AG09309 (cell line): ENCODE measurements at regions not wholly inside any gene's neighbourhood (a gene's known extent, or its start where the extent isn't known, plus 50 kb on each side); places are given as distances from the start of the nearest gene placed in this dataset.

ENCODE experiments used
- DNase-seq: peaks from one replicate; pipeline ENCODE4 v3.0.0-alpha.2; 2010; ENCODE audit warnings: low read depth
- H3K4me3 ChIP-seq: 2 replicates; pipeline ENCODE4 v1.5.1; 2011; ENCODE audit warnings: mild to moderate bottlenecking, low read depth, low read length, moderate library complexity; ENCODE audit not compliant: control insufficient read depth
- CTCF ChIP-seq: IDR thresholded peaks from 2 replicates; pipeline ENCODE4 v1.5.1; 2011; ENCODE audit warnings: mild to moderate bottlenecking, low read depth, low read length, inconsistent platforms; ENCODE audit not compliant: insufficient read depth, control insufficient read depth; ENCODE audit errors: missing control alignments

DNA sequence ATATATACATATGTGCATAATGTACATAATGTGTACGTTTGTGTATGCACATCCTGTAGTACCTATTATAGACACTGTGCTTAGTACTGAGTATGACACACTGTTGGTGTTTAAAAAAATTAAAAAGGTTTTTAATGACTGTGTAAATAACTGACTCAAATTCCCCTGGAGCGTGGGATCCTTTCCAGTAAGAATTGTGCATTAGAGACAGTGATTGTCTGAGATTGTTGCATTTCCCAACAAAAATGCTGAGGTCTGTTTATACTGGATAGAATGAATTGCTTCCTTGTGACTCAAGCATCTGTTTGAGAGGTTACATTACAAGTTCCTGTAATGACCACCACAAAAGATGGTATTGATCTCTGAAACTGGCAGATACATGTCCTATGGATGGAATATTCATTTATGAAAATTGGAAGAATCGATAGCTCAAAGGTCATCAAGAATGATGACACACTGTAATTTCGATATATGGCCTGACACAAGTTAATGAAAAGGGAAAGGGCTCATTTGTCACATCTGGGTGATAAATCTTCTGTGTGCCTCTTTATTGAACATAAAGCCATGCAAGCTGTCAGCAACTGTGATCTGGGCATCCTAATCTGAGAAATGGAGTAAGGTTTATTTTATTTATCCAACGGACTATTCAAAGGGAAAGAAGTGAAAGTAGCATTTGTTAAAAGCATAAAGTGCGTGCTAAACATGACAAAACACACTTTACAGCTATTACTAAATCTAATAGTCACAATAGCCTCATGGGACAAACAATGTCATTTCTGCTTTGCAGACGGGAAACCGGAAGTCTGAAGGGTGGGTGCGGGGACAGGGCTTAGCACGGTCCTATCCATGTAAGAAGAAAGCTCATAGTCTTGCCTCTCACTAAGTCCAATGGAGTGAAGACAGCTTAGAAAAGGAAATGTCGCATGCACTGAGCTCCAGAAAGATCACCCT lies 228.8 kb downstream of the CDH11 start:
- H3K4me3 ChIP-seq = no peak overlapping the region
- DNase-seq = peak; percentile 74
- no peak for TF ChIP-seq CTCF

DNA sequence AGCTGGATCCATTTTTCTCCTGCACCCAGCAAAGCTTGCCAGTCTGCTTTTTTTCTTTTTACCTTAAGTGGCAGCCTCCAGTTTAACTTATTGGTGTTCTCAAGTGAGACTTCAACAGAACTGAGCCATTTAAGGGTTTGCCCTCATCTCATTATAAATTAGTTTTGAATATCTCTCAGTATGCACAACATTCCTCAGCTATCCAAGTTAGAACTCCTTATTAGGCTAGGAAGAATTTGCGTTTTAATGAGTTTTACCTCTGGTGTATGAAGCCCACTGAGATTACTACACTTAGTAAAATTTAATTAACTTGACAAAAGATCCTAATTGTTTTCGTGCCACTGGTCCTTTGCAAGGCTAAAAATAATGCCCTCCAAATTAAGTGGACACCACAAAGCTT lies 232.4 kb downstream of the CDH11 start:
- no peak overlapping the region for H3K4me3 ChIP-seq
- TF ChIP-seq CTCF = no peak
- no peak for DNase-seq

DNA sequence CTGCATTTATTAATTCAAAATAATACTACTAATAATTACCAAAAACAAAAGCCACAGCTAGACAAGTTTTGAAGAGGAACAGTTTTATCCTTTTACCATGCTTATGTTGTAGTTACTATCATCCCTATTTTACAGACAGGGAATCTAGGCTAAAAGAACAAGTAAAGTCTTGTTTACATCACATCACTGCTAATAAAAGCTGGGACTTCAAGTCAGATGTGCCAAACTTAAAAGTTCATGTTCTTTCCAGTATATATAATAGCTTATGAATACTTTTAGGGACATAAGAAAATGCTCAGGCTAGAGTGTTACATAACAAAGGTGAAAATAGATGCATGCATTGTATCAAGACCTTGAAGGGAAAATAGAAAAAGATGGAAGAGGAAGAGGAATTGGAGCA lies 234.2 kb downstream of the CDH11 start:
- DNase-seq = no peak
- TF ChIP-seq CTCF = no peak
- H3K4me3 ChIP-seq = no peak overlapping the region

- DNase-seq = no peak
- H3K4me3 ChIP-seq = no peak overlapping the region
- TF ChIP-seq CTCF = no peak
Observed at GRCh38 chr16:64882078-64882784, 239.6 kb downstream of the CDH11 start.

- no peak overlapping the region for H3K4me3 ChIP-seq
- no peak for TF ChIP-seq CTCF
- DNase-seq = no peak
Observed at GRCh38 chr16:64880994-64881393, 240.9 kb downstream of the CDH11 start.

GRCh38 chr16:64880006-64880405 lies 241.9 kb downstream of the CDH11 start:
- DNase-seq = no peak
- no peak overlapping the region for H3K4me3 ChIP-seq
- no peak for TF ChIP-seq CTCF
